ENCODE measurements at regions not wholly inside any gene's neighbourhood (a gene's known extent, or its start where the extent isn't known, plus 50 kb on each side); places are given as distances from the start of the nearest gene placed in this dataset.
"Not testable (repeated sequence)": the region's sequence is repeated elsewhere in the genome, so short reads cannot be mapped to it uniquely, and the experiment has no call there.

DNA sequence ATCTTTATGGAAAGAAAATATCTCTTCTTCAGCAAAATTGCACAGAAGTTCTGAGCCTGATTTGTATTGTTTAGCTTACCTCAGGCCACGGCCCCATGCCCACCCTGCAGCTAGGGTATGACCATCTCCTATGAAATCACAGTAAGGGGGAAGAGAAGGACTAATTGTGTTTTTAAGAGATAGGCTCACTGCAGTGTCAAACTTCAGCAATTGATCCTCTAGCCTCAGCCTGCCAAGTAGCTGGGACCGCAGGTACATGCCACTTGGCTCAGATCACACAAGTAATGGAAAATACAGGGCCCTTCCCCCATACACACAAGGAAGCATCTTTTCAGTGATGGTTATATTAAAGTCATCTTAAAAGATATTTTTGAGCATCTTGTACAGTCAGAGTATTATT, 60.0 kb downstream of the DMAC1 start:
- in situ Hi-C loops (cut with HindIII; ENCODE audit: low sequenced_read_pairs), result no loop called here
- H3K4me3 ChIP-seq (ENCODE audit: low read depth, low read length), result no peak overlapping the region
- DNase-seq (ENCODE audit: low read depth), result no peak
- TF ChIP-seq, protein P1, sequence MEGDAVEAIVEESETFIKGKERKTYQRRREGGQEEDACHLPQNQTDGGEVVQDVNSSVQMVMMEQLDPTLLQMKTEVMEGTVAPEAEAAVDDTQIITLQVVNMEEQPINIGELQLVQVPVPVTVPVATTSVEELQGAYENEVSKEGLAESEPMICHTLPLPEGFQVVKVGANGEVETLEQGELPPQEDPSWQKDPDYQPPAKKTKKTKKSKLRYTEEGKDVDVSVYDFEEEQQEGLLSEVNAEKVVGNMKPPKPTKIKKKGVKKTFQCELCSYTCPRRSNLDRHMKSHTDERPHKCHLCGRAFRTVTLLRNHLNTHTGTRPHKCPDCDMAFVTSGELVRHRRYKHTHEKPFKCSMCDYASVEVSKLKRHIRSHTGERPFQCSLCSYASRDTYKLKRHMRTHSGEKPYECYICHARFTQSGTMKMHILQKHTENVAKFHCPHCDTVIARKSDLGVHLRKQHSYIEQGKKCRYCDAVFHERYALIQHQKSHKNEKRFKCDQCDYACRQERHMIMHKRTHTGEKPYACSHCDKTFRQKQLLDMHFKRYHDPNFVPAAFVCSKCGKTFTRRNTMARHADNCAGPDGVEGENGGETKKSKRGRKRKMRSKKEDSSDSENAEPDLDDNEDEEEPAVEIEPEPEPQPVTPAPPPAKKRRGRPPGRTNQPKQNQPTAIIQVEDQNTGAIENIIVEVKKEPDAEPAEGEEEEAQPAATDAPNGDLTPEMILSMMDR (IDR thresholded peaks at IDR 0.05; ENCODE audit: low read depth, low read length, missing control alignments), result no peak

DNA sequence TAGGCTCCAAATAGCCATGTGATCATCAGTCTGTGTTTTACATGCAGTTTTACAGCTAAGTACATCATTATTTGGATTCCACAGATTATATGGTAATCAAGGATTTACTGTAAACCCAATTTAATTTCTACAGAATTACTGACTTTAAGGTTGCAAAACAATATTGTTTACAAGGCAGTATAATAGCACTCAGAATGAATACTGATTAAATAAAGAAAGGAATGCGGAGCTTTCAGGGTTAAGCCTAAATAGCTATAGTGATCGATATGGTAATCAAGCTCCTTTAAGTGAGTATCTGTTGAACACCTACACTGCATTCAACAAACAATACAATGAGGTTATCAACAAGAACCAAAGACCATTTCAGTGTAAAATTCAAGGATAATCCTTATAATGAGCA, 64.3 kb downstream of the DMAC1 start:
- TF ChIP-seq, protein P1 (IDR thresholded peaks at IDR 0.05; ENCODE audit: low read depth, low read length, missing control alignments), result no peak
- no peak for DNase-seq (ENCODE audit: low read depth)
- no peak overlapping the region for H3K4me3 ChIP-seq (ENCODE audit: low read depth, low read length)
- in situ Hi-C loops (cut with HindIII; ENCODE audit: low sequenced_read_pairs), result no loop called here

DNA sequence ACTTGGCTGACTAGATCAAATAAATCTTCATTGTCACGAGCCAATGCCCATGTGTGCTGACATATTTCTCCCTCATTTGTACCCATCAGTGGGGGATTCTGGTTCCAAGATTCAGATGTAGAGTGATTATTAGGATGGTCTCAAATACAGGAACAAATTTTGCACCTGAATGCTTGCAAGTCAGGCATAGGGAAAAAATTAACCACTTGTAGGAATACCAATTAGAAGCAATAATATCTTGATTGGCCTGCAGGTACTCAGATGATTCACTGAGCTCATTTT, 69.5 kb downstream of the DMAC1 start:
- H3K4me3 ChIP-seq (ENCODE audit: low read depth, low read length), result no peak overlapping the region
- in situ Hi-C loops (cut with HindIII; ENCODE audit: low sequenced_read_pairs), result no loop called here
- DNase-seq (ENCODE audit: low read depth), result no peak
- TF ChIP-seq, protein P1 (IDR thresholded peaks at IDR 0.05; ENCODE audit: low read depth, low read length, missing control alignments), result no peak

DNA sequence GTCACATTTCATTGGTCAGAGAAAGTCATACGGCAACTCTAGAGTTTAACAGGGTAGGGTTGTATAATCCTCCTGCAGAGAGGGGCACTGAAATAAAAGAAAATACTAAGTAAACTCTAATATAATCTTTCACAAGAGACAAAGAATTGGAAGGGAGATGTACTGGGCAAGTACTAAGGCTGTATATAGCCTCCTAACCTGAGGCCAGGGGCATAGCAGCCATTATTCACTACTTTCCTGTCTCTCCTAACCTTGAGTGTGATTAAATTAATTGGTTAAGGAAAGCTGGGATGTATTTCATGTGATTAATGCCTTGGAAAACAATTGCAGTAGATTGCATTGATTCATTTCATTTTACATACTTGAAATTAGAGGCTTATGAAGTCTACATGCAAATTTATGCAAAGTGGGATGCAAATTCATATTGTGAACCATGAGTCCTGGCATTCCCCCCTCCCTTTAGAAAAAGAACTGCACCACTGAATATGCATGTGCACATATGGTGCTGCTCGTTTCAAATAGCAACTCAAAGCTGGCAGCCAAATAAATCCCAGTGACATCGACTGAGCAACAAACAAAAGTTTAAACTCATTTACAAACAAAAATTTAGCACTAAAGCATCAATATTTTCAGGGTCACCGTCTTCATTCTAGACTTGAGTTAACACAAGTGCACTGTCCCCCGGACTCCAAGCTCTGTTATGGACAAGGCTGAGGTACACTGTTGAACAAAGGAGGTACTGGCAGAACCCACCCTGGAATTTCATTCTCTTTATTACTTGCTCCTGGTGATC, 70.0 kb downstream of the DMAC1 start:
- DNase-seq (ENCODE audit: low read depth), result no peak
- in situ Hi-C loops (cut with HindIII; ENCODE audit: low sequenced_read_pairs), result no loop called here
- no peak overlapping the region for H3K4me3 ChIP-seq (ENCODE audit: low read depth, low read length)
- TF ChIP-seq, protein P1 (IDR thresholded peaks at IDR 0.05; ENCODE audit: low read depth, low read length, missing control alignments), result no peak

DNA sequence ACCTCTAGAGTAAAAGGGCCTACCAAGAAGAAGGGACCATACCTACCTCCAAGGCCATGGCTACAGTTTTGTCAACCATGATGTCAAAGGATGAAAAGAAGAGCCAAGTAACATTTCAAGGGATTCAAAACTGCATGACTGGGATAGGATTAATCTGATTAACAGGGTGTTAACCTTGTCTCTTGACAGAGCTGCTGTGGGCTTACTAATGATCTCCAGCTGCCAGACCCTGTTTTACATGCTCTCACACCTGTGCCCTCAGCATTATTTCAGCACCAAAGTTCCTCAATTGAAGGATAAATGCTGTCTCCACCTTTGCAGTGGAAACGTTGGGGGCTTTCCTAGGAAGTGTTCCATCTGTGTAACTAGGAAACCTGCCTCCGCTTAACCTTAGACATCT, 78.3 kb downstream of the DMAC1 start:
- TF ChIP-seq, protein P1 (IDR thresholded peaks at IDR 0.05; ENCODE audit: low read depth, low read length, missing control alignments), result no peak
- in situ Hi-C loops (cut with HindIII; ENCODE audit: low sequenced_read_pairs), result no loop called here
- no peak overlapping the region for H3K4me3 ChIP-seq (ENCODE audit: low read depth, low read length)
- DNase-seq (ENCODE audit: low read depth), result no peak

DNA sequence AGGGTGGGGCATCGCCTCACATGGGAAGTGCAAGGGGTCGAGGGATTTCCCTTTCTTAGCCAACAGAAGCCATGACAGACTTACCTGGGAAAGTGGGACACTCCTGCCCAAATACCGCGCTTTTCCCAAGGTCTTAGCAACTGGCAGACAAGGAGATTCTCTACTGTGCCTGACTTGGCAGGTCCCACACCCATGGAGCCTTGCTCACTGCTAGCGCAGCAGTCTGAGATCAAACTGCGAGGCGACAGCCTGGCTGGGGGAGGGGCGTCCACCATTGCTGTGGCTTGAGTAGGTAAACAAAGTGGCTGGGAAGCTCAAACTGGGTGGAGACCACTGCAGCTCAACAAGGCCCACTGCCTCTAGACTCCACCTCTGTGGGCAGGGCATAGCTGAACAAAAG, 86.5 kb downstream of the DMAC1 start:
- in situ Hi-C loops (cut with HindIII; ENCODE audit: low sequenced_read_pairs); DNase-seq (ENCODE audit: low read depth); H3K4me3 ChIP-seq (ENCODE audit: low read depth, low read length): not testable (repeated sequence)

DNA sequence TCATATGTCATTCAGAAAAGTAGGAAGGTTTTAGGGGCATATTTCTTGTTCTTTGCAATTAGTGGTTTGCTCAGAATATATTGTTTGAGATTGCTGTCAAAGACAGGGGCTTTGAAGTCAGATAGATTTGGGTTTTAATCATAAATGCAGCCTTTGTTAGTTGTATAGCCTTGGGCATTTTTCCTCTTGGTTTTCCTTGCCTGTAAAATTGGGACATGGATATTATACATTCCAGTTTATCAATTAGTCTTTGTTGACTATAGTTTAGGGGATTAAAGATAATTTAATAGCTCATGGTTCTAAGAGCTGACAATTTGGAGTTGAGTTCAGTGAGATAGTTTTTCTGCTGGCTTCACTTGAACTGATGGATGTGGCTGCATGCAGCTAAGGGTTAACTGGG, 88.9 kb downstream of the DMAC1 start:
- TF ChIP-seq, protein P1 (IDR thresholded peaks at IDR 0.05; ENCODE audit: low read depth, low read length, missing control alignments), result no peak
- DNase-seq (ENCODE audit: low read depth), result no peak
- in situ Hi-C loops (cut with HindIII; ENCODE audit: low sequenced_read_pairs), result no loop called here
- no peak overlapping the region for H3K4me3 ChIP-seq (ENCODE audit: low read depth, low read length)

All from astrocyte of the cerebellum (primary cell).